GM23338 (cell line): ENCODE measurements at regions not wholly inside any gene's neighbourhood (a gene's known extent, or its start where the extent isn't known, plus 50 kb on each side); places are given as distances from the start of the nearest gene placed in this dataset.

ENCODE experiments used
- CREB1 ChIP-seq: fragments of 250-450 bp; sonication (Bioruptor Pico); IDR thresholded peaks from 2 replicates; pipeline ENCODE4 v1.5.0; 2020; ENCODE audit warnings: low read depth, mild to moderate bottlenecking, moderate library complexity
- EZH2 ChIP-seq: fragments of 200-600 bp; sonication (generic); IDR thresholded peaks from one replicate; pipeline ENCODE4 v1.8.0; 2017; ENCODE audit warnings: antibody characterized with exemption, mild to moderate bottlenecking, low read depth; ENCODE audit not compliant: unreplicated experiment
- EZH2phosphoT487 ChIP-seq: fragments of 200-600 bp; sonication (generic); IDR thresholded peaks from one replicate; pipeline ENCODE4 v1.8.1; 2018; ENCODE audit warnings: antibody characterized with exemption; ENCODE audit not compliant: unreplicated experiment
- JUNB ChIP-seq: IDR thresholded peaks from one replicate; pipeline ENCODE4 v1.6.1; 2016; ENCODE audit warnings: antibody characterized with exemption; ENCODE audit not compliant: unreplicated experiment
- NANOG ChIP-seq: IDR thresholded peaks from 2 replicates; pipeline ENCODE4 v1.6.1; 2016; ENCODE audit warnings: antibody characterized with exemption, borderline replicate concordance
- POLR2AphosphoS5 ChIP-seq: IDR thresholded peaks from 2 replicates; pipeline ENCODE4 v1.6.1; 2016; ENCODE audit warnings: antibody characterized with exemption, low read depth
- ZNF331 ChIP-seq: fragments of 250-450 bp; sonication (Bioruptor Pico); IDR thresholded peaks from 2 replicates; pipeline ENCODE4 v1.5.0; 2020; ENCODE audit warnings: low read depth, mild to moderate bottlenecking, moderate library complexity
- TF ChIP-seq, protein P1 (sequence below), 2 experiments: fragments of 200-600 bp in 1 of 2; sonication (generic) in 1 of 2; conservative IDR thresholded peaks; 2 replicates each; pipeline versions ENCODE4 v1.5.1 to v1.6.1; 2016 to 2017; ENCODE audit warnings: antibody characterized with exemption in 2 of 2, low read depth in 2 of 2, mild to moderate bottlenecking in 2 of 2, moderate library complexity in 1 of 2
- TF ChIP-seq, protein P2 (sequence below): IDR thresholded peaks from one replicate; pipeline ENCODE4 v1.6.1; 2018; ENCODE audit warnings: antibody characterized with exemption; ENCODE audit not compliant: unreplicated experiment

DNA sequence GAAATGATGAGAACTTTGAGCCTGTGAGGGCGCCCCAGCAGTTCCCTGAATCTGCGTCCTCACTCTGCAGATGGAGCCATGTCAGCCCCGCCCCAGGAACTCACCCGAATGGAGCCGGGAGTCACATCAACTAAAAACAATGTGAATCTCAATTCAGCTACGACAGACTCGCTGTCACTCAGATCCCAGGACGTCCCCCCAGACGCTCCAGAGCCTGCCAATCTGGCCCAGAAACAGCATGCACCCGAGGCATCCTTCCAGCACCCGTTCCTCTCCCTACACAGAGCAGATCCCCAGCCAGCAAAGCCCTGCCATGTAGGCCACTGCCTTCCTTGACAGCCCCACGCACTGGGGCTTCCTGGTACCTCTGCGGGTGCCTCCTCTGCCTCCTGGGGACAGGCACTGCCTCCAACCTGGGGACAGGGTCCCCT lies 248.0 kb downstream of the TTLL2 start:
- TF ChIP-seq, protein P1, sequence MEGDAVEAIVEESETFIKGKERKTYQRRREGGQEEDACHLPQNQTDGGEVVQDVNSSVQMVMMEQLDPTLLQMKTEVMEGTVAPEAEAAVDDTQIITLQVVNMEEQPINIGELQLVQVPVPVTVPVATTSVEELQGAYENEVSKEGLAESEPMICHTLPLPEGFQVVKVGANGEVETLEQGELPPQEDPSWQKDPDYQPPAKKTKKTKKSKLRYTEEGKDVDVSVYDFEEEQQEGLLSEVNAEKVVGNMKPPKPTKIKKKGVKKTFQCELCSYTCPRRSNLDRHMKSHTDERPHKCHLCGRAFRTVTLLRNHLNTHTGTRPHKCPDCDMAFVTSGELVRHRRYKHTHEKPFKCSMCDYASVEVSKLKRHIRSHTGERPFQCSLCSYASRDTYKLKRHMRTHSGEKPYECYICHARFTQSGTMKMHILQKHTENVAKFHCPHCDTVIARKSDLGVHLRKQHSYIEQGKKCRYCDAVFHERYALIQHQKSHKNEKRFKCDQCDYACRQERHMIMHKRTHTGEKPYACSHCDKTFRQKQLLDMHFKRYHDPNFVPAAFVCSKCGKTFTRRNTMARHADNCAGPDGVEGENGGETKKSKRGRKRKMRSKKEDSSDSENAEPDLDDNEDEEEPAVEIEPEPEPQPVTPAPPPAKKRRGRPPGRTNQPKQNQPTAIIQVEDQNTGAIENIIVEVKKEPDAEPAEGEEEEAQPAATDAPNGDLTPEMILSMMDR (conservative IDR thresholded peaks at IDR 0.05; ENCODE audit: low read depth in 2 of 2) = no peak
- TF ChIP-seq, protein P2, sequence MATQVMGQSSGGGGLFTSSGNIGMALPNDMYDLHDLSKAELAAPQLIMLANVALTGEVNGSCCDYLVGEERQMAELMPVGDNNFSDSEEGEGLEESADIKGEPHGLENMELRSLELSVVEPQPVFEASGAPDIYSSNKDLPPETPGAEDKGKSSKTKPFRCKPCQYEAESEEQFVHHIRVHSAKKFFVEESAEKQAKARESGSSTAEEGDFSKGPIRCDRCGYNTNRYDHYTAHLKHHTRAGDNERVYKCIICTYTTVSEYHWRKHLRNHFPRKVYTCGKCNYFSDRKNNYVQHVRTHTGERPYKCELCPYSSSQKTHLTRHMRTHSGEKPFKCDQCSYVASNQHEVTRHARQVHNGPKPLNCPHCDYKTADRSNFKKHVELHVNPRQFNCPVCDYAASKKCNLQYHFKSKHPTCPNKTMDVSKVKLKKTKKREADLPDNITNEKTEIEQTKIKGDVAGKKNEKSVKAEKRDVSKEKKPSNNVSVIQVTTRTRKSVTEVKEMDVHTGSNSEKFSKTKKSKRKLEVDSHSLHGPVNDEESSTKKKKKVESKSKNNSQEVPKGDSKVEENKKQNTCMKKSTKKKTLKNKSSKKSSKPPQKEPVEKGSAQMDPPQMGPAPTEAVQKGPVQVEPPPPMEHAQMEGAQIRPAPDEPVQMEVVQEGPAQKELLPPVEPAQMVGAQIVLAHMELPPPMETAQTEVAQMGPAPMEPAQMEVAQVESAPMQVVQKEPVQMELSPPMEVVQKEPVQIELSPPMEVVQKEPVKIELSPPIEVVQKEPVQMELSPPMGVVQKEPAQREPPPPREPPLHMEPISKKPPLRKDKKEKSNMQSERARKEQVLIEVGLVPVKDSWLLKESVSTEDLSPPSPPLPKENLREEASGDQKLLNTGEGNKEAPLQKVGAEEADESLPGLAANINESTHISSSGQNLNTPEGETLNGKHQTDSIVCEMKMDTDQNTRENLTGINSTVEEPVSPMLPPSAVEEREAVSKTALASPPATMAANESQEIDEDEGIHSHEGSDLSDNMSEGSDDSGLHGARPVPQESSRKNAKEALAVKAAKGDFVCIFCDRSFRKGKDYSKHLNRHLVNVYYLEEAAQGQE = no peak
- no peak for TF ChIP-seq POLR2AphosphoS5
- TF ChIP-seq EZH2 = no peak
- TF ChIP-seq EZH2phosphoT487 = no peak
- TF ChIP-seq JUNB = no peak
- no peak for TF ChIP-seq NANOG
- TF ChIP-seq CREB1 = no peak
- TF ChIP-seq ZNF331 = no peak
